SK-N-MC (cell line): ENCODE measurements at regions not wholly inside any gene's neighbourhood (a gene's known extent, or its start where the extent isn't known, plus 50 kb on each side); places are given as distances from the start of the nearest gene placed in this dataset.

Experiments used
- EZH2 ChIP-seq: fragments of 200-600 bp; sonication (generic); IDR thresholded peaks from one replicate; pipeline ENCODE4 v1.6.1; 2017; ENCODE audit warnings: antibody characterized with exemption
- FOXP2 ChIP-seq: optimal IDR thresholded peaks from 2 replicates; pipeline ENCODE3; 2011; ENCODE audit warnings: mild to moderate bottlenecking, moderate library complexity; ENCODE audit not compliant: insufficient read depth; ENCODE audit errors: extremely low read length, control extremely low read depth
- POLR2AphosphoS5 ChIP-seq: IDR thresholded peaks from 2 replicates; pipeline ENCODE4 v1.6.1; 2012; ENCODE audit warnings: mild to moderate bottlenecking, low read depth, low read length, borderline replicate concordance

- no peak for TF ChIP-seq POLR2AphosphoS5
- TF ChIP-seq EZH2, result no peak
- no peak for TF ChIP-seq FOXP2
These were observed 388.6 kb upstream of the IRX4 start for GRCh38 chr5:2271316-2271715.
